HL-60 (cell line): ENCODE measurements at regions not wholly inside any gene's neighbourhood (a gene's known extent, or its start where the extent isn't known, plus 50 kb on each side); places are given as distances from the start of the nearest gene placed in this dataset.

Experiments used
- DNase-seq, 2 experiments: peaks; one replicate each; pipeline ENCODE4 v3.0.0-alpha.2; 2010 to 2020; ENCODE audit warnings: low read depth in 1 of 2, low spot score in 1 of 2
- H3K27ac ChIP-seq: fragments of 250-450 bp; sonication (Bioruptor Pico); replicated peaks from 2 replicates; pipeline ENCODE4 v1.5.1; 2020; ENCODE audit warnings: mild to moderate bottlenecking, moderate library complexity
- H3K27me3 ChIP-seq: fragments of 250-450 bp; sonication (Bioruptor Pico); 2 replicates; pipeline ENCODE4 v1.5.1; 2021; ENCODE audit warnings: mild to moderate bottlenecking, moderate library complexity; ENCODE audit not compliant: insufficient read depth, poor library complexity, severe bottlenecking
- H3K4me3 ChIP-seq: replicated peaks from 2 replicates; pipeline ENCODE4 v1.5.1; 2011; ENCODE audit warnings: mild to moderate bottlenecking, control low read depth, low read length; ENCODE audit not compliant: insufficient read depth
- CTCF ChIP-seq: IDR thresholded peaks from one replicate; pipeline ENCODE4 v1.5.1; 2011; ENCODE audit warnings: low read length, control low read depth, inconsistent platforms; ENCODE audit not compliant: insufficient read depth
- GABPA ChIP-seq: IDR thresholded peaks from 2 replicates; pipeline ENCODE4 v1.6.1; 2012; ENCODE audit warnings: low read depth
- POLR2AphosphoS5 ChIP-seq: IDR thresholded peaks from 2 replicates; pipeline ENCODE4 v1.6.1; 2012; ENCODE audit warnings: low read depth
- REST ChIP-seq: IDR thresholded peaks from 2 replicates; pipeline ENCODE4 v1.6.1; 2012; ENCODE audit warnings: low read depth; ENCODE audit not compliant: insufficient replicate concordance
- SPI1 ChIP-seq: IDR thresholded peaks from 2 replicates; pipeline ENCODE4 v1.6.1; 2012; ENCODE audit warnings: low read depth, mild to moderate bottlenecking, borderline replicate concordance

- Histone ChIP-seq H3K27ac (no peak overlapping the region), H3K4me3 (no peak overlapping the region), H3K27me3 (no peaks in the 10 kb centered on the region)
- TF ChIP-seq CTCF (no peak), SPI1 (no peak), POLR2AphosphoS5 (no peak), REST (no peak), GABPA (no peak)
- DNase-seq = no peak
These were observed 1552.3 kb downstream of the OTOL1 start for GRCh38 chr3:163048881-163049280.

GRCh38 chr3:163056874-163057497 lies 1560.4 kb downstream of the OTOL1 start:
- TF ChIP-seq GABPA = no peak
- peak; percentile 33 for TF ChIP-seq CTCF
- TF ChIP-seq REST = no peak
- no peak overlapping the region for H3K4me3 ChIP-seq
- DNase-seq = peak; percentile 11 to 40
- no peaks in the 10 kb centered on the region for H3K27me3 ChIP-seq
- no peak overlapping the region for H3K27ac ChIP-seq

GRCh38 chr3:163058031-163058854 lies 1561.6 kb downstream of the OTOL1 start:
- Histone ChIP-seq H3K4me3 (no peak overlapping the region), H3K27ac (no peak overlapping the region), H3K27me3 (no peaks in the 10 kb centered on the region)
- TF ChIP-seq REST = no peak
- TF ChIP-seq GABPA = no peak
- TF ChIP-seq SPI1 = no peak
- no peak for TF ChIP-seq POLR2AphosphoS5
- TF ChIP-seq CTCF = no peak
- no peak for DNase-seq
